ENCODE measurements at regions not wholly inside any gene's neighbourhood (a gene's known extent, or its start where the extent isn't known, plus 50 kb on each side); places are given as distances from the start of the nearest gene placed in this dataset.

DNA sequence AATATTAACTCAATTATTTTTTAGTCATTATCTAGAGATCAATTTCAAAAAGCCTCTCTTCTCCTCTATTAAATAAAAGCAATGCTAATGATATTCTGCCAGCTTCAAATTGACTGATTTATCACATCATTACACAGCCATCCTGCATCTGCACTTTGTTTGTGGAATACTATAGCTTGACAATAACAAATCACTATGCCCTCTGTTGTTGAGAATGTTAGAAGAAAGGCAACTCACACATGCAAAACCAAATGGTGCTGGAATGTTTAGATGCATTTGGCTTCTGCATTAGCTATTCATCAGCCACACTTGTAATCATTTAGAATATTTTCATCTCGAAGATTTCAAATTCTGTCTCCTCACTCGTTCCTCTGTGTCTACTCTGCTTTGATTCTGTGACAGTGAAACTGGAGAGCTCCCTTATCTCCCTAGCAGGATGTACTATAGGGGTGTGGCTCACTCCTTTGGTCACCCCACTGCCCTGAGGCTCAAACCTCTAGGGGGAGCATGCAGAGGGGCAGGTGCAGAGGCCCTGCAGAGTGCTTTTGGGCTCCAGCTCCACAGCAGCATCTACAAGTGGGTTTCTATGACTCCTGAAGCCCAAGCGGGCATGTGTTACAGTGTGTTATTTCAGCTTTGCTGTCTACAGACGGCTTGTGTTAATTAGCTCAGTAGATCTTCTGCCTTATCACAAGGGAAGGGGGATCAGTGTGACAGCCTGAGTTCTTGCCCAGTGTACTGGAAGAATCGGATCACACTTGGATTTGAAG, 454.1 kb upstream of the BCHE start:
- TF ChIP-seq, protein P1, sequence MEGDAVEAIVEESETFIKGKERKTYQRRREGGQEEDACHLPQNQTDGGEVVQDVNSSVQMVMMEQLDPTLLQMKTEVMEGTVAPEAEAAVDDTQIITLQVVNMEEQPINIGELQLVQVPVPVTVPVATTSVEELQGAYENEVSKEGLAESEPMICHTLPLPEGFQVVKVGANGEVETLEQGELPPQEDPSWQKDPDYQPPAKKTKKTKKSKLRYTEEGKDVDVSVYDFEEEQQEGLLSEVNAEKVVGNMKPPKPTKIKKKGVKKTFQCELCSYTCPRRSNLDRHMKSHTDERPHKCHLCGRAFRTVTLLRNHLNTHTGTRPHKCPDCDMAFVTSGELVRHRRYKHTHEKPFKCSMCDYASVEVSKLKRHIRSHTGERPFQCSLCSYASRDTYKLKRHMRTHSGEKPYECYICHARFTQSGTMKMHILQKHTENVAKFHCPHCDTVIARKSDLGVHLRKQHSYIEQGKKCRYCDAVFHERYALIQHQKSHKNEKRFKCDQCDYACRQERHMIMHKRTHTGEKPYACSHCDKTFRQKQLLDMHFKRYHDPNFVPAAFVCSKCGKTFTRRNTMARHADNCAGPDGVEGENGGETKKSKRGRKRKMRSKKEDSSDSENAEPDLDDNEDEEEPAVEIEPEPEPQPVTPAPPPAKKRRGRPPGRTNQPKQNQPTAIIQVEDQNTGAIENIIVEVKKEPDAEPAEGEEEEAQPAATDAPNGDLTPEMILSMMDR (IDR thresholded peaks at IDR 0.05), result no peak
- TF ChIP-seq POLR2AphosphoS5 (IDR thresholded peaks at IDR 0.05; ENCODE audit: low read depth, low read length), result no peak
- no peak for TF ChIP-seq SIN3A (IDR thresholded peaks at IDR 0.05; ENCODE audit: borderline replicate concordance, insufficient read depth, low read depth, low read length)
